NCI-H2196 (cell line): ENCODE measurements at regions not wholly inside any gene's neighbourhood (a gene's known extent, or its start where the extent isn't known, plus 50 kb on each side); places are given as distances from the start of the nearest gene placed in this dataset.

Source experiments
- DNase-seq: peaks from one replicate; lab custom pipeline; 2025; ENCODE audit not compliant: unreplicated experiment; lab: John Stamatoyannopoulos, UW

DNA sequence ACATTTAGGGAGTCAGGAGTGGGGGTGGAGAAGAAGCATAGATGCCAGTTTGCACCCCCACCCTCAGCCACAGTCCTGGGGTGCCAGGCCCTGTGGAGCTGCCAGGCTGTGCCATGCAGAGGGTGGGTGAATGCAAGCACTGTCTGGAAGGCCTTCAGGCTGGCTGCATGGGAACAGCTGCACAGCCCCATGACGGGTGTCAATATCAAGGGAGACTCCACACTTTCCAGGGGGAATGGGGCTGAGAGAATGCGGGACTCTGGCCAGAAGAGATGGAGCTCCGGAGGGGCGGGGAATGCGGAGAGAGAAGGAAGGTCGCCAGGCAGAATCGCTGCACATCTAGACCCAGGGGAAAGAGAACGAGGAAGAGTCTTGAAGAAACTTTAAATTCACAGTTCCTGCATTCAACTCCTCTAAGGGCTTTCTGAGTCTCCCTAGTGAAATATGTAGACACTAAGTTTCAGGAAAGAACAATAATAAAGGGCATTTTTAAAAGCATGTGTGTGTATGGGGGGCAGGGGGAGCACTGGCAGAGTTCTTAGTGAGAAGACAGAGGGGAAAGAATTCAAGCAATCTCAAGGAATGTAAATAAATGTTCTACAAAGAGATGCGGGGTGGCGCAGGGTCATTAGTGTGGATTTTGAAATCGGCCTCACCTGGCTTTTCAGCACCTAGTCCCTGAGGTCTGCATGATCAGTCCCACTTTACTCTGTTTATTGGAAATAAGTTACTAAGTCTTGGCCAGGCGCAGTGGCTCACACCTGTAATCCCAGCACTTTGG, 59.1 kb downstream of the BOD1 start:
- no peak for DNase-seq

- DNase-seq: no peak
Measured at GRCh38 chr5:173556142-173557028, 60.1 kb downstream of the BOD1 start.

- no peak for DNase-seq
Measured at GRCh38 chr5:173554989-173555705, 61.3 kb downstream of the BOD1 start.

GRCh38 chr5:173554038-173554955, 62.2 kb downstream of the BOD1 start:
- DNase-seq: no peak

GRCh38 chr5:173550641-173551040, 65.8 kb downstream of the BOD1 start:
- no peak for DNase-seq

GRCh38 chr5:173549644-173550043, 66.8 kb downstream of the BOD1 start:
- DNase-seq: no peak

- DNase-seq: no peak
Measured at GRCh38 chr5:173547579-173547978, 68.9 kb downstream of the BOD1 start.

DNA sequence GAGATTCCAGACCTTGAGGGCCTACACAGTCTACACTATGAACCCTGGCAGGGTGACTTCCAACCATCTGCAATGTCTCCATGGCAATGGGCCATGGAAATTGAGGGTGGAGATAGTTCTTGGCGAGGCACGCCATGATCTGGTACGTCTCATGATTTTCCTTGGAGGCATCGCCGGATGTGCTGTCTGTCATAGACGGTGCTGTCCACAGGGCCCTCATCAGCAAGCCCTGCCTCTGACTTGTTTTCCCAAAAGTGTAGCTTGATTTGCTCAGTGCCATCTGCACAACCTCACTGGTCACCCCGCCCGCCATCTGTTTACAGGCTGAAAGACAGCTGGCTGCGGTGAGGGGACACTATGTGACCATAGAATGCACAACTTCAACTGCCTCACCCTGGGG, 73.5 kb downstream of the BOD1 start:
- DNase-seq: no peak

- no peak for DNase-seq
Measured at GRCh38 chr5:173542159-173542558, 74.3 kb downstream of the BOD1 start.

- DNase-seq: no peak
Measured at GRCh38 chr5:173538654-173539053, 77.8 kb downstream of the BOD1 start.

DNA sequence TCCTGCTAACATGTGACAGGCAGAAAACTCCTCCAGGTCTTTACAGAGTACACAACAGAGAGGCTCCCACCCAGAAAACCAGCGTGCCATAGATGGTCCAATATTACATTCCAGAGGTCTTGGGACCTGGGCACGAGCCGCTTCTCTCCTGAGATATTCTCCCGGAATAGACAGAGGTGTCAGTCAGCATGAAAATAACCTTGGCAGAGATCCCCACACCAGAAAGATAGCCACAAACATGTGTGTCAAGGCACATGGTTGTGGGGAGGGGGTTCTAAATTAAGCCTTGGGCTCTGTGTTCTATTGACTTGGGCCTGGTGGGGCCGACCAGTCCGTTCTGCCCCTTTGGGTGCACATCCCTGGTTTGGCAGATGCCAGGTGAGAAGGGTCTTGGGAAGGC, 78.4 kb downstream of the BOD1 start:
- no peak for DNase-seq

- no peak for DNase-seq
Measured at GRCh38 chr5:173537228-173537627, 79.2 kb downstream of the BOD1 start.

DNA sequence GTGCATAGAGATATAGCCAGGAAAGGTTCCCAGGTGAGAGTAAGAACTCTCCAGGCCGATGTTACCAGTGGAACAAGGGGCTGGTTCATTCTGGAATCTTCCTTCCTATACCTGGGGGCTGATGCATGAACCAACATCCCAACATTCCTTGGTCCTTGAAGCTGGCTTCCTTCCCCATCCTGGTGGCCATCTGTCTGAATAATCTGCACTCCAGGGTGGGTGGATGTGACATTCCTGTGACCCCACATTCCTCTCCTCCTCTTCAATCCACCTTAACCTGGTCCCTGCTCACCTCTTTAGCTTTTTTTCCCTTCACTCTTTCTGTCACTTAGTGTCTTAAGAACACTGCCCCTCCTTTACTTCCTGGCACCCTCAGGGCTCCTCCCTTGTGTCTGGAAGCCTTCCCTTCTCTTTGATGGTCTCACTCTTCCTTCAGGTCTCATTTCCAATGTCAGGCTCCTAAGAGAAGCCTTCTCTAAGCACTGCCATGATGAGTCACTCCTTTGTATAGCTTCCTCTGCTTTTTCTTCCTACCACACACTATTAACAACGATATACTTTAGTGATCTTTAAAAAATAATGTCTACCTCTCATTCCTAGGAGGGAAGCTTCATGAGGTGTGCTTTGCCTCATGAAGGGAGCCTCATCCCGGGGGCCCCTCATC, 80.3 kb downstream of the BOD1 start:
- no peak for DNase-seq

GRCh38 chr5:173535166-173535975, 81.1 kb downstream of the BOD1 start:
- DNase-seq: no peak

GRCh38 chr5:173534664-173535063, 81.8 kb downstream of the BOD1 start:
- DNase-seq: no peak

DNA sequence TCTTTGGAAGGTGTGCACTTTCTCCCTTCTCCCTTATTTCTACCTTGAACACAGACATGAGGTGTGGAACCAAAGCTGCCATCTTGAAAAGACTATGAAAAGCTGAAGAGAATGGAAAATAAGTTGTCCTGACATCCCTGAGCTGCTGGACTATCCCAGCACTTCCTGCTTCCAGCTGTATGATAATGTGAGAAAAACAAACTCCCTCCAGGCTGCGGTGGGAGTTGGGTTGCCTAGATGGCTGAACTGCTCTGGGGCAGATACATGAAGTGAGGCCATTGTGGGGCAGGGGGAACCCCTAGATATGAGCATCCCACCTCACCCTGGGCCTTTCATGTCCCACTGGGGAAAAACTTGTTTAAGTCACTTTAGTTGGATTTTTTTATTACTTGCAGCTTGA, 82.4 kb downstream of the BOD1 start:
- no peak for DNase-seq

- no peak for DNase-seq
Measured at GRCh38 chr5:173532689-173533250, 83.7 kb downstream of the BOD1 start.

GRCh38 chr5:173531863-173532262, 84.6 kb downstream of the BOD1 start:
- no peak for DNase-seq

DNA sequence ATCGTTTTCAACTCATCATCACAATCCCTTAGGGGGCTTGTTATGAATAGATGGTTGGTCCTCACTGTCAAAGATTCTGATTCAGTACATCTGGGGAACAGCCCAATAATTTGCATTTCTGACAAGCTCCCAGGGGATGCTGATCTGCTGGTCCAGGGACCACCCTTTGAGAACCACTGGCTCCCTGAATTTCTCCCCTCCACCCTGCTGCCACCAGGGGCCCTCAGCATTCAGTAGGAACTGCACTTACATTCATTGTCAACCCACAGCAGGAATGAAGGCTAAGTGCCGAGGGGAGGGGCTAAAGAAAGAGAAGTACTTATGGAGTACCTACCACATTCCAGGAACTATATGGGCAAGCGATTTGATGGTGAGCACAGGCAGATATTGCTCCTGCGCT, 85.9 kb downstream of the BOD1 start:
- no peak for DNase-seq
